GM18858 (cell line): ENCODE measurements at regions not wholly inside any gene's neighbourhood (a gene's known extent, or its start where the extent isn't known, plus 50 kb on each side); places are given as distances from the start of the nearest gene placed in this dataset.
"Not testable (repeated sequence)": the region's sequence is repeated elsewhere in the genome, so short reads cannot be mapped to it uniquely, and the experiment has no call there.

Experiments
- ATAC-seq: cut with Tn5 transposase; IDR thresholded peaks from one replicate; pipeline ENCODE4 v1.9.1; 2021; ENCODE audit not compliant: unreplicated experiment

DNA sequence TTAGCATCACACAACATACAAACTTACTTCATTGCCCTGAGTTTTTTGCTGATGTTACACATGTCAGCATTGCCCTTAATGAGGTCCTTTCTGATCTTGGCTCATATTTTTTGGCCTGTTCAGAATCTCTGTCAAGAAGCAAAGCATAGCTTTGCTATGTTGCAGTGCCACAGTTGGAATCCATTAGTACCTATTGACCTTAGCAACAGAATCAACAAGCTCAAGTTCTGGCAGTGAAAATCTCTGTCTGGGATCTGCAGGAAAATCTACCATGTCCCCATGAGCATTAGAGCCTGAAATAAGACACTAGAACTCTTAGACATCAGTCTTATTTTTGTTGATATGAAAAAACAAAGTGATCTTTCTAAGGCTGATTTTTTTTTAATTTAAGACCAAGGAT is 105.6 kb upstream of the FHL2 start:
- no peak for ATAC-seq

DNA sequence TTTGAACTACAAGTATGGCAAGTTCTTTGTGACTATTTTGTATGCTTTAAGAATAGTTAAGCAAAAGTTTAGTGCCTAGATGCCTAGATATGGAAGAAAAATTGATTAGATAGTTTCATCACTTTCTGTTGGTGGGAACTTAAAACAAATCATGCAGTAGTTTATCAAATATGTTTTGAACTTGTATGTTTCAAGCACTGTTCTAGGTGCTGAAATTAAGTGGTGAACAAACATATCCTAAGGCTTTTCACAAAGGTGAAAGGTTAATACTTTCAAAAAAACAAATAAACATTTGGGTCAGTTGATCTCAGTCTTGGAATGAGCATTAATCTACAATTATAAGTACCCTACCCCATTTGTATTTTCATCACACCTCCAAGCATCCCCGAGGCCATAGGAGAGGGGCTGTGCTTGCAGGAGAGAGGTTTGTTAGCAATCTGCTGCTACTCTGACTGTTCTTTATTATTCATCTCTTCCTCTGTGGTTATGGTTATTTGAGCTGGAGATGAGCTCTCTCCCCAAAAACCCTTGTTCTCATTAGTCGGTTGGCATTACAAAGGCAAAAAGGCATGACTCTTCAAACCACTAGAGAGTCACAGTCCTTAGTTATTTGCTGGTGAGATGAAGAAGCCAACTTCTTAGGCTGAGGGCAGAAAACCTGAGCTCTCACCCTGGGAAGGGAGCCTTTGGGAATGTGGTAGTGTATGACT is 103.9 kb upstream of the FHL2 start:
- ATAC-seq, result no peak

DNA sequence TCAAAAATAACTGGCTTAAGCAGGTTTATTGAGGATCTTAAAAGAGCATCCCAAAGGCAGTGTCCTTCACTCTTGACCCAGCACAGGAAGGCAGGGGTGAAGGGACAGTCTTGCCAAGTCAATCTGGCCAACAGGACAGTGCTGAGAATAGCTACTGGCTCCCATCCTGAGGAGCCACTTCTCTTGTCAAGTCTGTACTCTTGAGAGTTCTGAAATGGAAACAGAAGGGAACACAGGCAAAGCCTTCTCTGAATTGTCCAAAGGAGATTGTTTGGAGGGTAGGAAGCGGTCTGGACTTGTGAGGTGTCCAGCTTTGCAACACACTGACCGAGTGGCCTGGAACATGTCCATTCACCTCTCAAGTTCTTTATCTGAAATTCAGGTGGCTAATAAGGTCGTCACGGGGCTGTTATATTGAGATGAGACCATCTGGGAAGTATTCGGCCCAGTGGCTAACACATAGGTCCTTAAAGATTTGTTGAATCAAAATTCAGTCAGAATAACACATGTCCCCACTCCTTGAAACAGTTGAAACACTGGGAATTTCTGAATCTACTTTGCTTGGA is 99.5 kb upstream of the FHL2 start:
- ATAC-seq, result no peak

DNA sequence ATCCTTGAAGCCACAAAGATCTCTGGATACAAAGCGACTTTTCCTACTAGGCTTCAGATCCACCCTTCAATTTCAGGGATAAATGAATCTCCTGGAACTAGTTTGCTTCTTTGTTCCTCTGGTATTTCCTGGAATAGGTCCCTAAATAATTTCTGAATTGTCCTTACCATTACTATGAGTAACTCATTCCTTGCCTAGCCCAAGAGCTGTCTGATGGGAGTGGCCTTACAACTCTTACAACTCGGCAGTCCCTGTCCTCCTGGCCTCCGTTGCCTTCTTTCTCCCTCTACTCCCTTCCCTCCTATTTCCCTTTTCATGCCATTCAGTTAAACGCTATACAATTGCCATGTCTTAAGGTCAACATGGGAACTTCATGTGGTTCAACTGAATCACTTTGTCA is 98.2 kb upstream of the FHL2 start:
- no peak for ATAC-seq

DNA sequence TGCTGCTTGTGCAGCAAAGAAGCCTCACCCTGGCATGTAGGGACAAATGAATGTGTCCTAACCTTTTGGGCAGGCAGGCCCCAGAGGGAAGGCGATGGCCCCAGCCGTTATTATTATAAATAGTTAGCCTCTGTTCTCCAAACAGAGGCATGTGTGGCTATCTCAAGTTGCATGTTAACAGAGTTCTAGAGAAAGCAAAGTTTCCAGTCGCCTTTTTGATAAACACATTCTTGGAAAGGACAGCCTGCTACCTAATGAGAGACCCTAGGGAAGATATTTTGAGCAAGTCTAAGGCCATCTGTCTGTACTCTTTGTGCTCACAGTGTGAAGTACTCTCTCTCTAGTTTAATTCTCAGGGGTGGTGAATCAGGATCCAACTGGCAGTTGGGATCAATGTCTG is 97.4 kb upstream of the FHL2 start:
- ATAC-seq, result no peak

DNA sequence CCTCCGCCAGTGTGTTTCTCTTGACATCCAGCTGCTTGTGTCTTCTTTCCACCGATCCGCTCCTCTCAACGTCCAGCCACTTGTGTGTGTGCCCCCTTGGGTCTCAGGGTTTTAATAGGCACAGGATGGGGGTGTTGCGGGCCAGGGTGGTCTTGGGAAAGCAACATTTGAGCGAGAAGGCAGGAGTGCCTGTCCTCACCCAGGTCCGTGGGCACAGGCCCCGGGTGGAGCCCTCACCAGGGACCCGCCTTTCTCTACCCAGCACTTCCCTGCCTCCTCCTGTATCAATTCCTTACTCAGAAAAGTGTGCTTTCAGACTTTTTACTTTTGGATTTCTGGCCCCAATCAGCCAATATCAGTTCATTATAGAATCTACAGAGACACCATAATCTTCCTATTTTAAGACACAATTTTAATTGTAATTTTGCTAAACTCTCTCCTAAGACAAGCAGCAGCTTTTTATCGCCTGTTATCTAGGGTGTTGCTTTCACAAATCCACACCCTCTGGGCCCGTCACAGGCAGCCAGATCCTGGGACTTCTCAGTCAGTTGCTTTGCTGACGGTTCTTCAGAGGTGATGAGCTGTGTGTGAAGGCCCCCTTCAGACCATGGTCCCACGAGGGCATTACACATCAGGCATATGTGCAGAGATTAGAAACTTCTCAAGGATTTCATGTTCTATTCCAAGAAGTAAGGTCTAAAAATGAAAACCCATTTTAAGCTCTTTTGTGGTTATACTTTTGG is 96.0 kb upstream of the FHL2 start:
- no peak for ATAC-seq

DNA sequence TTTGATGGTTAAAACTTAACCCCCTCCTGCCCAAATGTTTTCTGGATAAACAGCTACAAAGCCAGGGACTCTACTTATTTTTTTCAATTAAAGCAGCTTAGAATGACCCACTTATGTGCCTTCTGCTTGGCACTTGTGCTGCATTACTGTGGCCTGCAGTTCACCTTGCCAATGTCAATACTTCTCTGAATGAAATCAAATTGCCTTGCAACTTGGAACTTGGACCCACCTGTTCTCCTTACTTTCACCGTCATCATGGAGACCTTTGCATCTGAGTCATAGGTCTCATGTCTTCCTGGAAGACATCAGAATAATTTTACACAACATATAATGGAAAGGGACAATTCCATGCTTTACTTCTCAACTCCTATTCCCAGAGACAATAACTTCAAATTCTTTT is 92.1 kb upstream of the FHL2 start:
- no peak for ATAC-seq

DNA sequence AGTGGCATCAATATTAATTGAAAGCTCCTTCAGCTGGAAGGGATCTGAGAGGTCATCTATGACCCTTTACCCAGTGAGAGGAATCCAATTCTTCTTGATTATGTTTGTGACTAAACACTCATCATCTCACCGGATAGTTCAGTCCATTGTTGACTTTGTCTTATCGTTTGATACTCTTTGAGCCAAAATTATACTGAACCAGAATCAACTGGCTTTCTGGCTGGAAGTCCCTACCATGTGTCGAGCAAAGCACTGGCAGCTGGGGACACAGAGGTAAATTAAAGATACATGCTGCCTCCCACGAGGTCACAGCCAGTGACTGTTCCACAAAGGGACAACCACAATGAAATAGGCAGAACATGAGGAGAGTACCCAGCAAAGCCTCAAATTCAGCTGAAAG is 91.4 kb upstream of the FHL2 start:
- ATAC-seq, result no peak

DNA sequence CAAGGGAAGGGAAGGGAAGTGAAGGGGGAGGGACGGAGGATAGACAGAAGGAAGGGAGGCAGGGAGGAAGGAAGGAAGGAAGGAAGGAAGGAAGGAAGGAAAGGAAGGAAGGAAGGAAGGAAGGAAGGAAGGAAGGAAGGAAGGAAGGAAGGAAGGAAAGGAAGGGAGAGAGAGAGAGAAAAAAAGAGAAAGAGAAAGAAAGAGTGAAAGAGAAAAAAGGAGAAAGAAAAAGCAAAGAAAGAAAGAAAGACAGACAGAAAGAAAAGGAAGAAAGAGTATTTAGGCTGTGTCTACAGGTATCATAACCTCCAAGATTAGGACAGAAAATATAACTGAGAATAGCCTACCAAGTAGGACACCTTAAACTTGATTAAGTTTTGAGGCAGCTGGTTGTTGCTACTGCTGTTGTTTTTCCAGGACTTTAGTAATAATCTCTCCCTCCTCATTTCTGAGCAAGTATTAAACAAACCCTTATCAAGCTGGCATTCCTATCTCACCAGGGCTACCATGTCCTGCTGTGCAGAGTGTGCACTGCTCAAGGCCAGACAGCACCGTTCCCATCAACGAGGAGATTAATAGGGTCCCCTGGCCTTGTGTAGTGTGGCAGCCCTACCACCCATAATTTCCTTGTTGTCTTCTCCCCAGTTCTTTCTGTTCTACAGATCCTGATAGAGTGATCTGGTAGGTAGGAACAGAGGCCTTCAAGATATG is 90.5 kb upstream of the FHL2 start:
- no peak for ATAC-seq

DNA sequence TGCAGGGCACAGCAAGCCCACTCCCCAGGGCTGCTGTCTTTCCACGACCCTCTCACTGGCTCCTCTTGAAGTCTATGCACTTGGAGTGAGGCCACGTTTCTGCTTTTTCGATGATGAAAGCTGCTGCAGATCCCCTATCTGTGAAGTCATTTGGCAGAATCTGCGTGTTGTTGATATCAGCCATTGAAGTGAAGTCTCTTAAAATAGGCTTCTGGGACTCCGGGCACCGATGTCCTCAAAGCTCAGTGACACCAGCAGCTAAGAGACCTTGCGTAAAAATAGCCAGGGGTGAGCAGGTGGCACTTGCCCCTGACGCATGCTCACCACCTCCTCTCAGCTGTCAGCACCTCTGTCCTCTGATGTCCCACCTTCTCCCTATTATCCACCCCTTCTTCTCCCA is 89.4 kb upstream of the FHL2 start:
- ATAC-seq, result no peak

DNA sequence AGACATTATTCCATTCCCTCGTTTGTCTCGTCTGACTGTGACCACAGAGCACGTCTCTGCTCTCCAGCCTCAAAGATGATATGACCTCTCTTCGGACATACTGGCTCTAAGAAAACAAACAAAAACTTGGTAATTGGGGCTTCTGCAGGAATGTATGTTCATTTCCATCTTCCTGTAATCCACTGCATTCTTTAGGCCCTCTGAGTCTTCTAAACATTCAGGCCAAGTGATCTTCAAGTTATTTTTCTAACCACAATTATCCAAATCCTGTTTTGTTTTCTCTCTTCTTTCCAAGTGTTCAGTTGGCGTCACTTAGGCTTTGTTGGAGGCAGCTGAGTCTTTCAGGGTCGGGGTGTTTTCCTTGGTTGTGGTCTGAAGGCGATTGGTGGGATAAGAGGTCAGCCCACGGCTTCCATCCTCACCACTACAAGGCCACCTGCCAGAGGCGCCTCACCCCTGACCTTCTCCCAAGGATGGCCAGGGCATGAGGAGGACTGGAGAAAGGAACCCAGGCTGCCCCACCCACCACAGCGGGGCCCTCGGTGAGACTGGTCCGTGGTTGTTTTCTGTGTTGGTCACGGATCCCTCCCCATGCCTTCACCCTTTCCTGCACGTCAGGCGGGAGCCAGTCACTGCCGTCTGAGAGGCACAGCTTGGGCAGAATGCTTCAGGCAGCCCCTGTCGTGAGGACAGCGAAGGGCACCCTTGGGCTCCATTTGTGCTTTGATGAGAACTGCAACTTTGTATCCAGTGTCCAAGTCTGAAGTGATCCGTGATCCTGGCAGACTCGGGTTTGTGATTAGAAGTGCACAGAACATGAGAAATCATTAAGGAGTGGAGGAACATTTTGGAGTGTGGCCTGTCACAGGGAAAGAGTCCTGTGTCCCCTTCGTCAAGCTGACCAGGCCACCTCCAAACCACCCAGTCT is 88.6 kb upstream of the FHL2 start:
- ATAC-seq, result no peak

DNA sequence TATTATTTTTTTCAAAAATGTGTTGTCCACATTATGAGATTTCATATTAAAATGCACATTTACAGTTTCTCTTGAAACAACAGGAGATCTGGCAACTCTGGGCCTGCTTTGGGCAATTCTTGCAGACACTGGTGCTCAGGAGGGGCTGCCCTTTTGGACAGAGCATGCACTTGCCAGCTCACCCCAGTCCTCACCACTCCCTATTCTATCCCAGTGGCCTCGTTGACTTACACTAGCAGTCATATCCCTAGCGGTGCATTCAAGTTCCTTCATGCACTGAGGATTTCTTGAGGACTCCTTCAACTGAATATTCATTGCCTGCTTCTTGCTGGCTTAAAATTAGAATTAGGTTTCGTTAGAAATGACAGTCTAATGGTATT is 87.9 kb upstream of the FHL2 start:
- ATAC-seq, result no peak

DNA sequence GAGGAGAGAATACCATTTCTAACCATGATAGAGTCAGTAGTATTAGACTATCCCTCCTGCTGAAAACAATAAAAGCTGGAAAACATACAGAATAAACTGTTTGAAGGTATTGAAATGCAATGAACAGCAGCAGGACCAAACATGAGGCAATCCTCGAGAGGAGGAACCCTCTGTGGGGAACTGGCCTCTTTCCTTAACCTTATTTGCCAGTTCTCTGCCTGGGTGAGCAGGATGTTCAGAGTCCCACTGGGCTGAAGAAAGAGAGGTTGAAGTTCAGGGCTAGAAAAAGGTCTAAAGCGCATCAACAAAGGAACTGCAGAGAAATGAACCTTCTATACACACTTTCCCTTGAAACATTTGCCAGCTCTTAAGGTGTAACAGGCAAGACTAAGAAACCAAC is 79.8 kb upstream of the FHL2 start:
- no peak for ATAC-seq

DNA sequence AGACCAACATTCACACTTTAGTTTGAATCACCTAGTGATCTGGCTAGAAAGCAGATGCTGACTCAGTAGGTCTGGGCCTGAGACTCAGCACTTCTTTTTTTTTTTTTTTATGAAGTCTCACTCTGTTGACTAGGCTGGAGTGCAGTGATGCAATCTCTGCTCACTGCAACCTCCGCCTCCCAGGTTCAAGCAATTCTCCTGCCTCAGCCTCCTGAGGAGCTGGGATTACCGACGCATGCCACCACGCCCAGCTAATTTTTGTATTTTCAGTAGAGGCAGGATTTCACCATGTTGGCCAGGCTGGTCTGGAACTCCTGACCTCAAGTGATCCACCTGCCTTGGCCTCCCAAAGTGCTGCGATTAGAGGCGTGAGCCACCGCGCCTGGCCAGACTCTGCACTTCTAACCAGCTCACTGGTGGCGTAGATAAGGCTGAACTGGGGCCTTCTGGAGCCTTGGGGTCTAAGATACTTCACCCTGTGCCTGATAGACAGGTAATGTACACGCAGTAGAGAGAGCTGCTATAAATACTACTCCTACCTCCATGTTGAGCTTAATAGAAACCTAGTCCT is 78.3 kb upstream of the FHL2 start:
- ATAC-seq, result not testable (repeated sequence)

DNA sequence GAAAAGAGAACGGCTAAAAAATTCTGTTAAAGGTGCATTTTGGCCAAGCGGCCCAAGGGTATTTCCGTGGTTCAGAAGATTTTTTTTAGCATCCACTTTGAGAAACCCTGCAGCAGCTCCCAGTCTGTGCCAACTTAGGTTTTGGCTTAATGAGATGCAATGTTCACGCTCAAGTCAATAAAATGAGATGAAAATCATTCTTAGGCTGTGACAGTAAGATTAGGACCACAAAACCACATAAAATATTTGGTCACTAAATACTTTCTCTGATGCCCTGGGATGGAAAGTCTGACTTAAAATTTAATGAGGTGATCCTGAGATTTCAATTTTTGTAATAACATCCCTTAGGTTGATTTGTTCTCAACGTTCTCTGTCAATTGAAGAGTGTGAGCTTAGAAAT is 74.2 kb upstream of the FHL2 start:
- no peak for ATAC-seq

DNA sequence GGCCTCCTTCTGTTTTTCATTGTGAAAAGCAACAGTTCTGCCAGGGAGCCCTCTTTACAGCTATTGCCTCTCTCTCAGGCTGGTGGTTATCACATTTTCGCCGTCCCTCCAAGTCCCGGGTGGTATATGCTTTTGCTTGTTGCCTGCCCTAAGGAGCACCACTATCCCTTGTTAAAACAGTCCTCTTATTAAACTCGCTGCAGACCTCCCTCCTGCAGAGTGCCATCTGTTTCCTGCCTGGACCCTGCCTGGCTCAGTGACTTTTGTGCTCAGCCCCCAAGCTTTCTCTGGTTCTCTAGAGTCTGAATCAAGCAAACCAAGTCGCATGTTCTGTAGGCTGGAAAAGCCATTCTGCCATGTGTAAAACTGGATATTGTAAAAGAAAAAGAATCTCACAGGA is 72.1 kb upstream of the FHL2 start:
- ATAC-seq, result no peak

DNA sequence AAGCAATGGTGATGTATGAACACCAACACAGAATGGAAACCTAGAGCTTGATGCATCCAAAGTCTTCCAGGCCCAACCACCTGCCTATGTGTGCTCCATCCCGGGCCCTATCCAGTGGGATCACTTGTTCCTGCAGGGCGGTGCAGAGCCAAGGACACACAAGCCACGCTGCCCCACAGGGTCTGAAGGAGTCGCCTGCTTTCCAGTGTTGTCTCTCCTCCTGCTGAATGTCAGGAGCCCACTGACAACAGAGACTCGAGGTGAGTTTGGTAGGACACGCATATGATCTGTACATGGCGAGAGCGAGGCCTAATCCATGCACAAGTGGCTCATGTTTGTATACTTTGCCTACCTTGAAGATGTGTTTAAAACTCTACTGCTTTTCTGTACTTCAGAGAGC is 70.9 kb upstream of the FHL2 start:
- ATAC-seq, result no peak

DNA sequence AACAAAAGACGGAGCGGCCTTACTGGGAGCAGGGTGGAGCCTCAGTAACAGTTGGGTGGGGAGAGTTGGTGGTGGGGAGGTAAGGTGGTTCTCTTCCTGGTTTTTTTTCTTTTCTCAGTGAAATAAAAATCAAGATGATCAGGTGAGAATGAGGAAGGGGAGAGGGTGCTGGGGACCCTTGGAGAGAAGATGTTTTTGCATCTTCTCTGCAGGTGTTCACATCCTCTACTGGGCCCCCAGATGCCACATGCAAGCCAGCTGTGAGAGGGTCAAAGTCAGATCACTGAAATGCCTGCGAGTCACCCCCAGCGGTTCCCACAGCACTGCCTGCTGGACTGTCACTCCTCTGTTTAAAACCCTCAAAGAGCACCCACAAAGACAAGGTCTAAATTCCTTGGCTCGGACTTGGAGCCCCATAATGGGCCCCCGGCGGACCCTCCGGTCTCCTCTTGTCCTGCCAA is 69.8 kb upstream of the FHL2 start:
- ATAC-seq, result no peak

DNA sequence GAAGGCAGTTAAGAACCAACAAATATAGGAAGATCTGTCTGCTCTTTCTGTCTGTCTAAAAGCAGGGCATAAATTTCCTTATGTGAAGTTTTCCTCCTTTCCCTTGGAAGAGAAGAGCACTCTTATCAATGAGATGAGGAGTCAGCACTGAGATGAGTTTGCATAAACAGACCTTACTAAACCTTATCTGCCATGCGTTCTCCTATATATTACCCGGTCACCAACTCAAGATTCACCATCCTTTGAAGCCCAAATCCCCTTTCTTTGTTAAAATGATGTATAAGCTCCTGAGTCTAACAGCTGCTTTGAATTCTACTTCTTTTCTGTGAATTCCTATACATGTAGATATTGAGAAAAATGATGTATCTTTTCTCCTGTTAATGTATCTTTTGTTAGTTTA is 65.5 kb upstream of the FHL2 start:
- no peak for ATAC-seq

DNA sequence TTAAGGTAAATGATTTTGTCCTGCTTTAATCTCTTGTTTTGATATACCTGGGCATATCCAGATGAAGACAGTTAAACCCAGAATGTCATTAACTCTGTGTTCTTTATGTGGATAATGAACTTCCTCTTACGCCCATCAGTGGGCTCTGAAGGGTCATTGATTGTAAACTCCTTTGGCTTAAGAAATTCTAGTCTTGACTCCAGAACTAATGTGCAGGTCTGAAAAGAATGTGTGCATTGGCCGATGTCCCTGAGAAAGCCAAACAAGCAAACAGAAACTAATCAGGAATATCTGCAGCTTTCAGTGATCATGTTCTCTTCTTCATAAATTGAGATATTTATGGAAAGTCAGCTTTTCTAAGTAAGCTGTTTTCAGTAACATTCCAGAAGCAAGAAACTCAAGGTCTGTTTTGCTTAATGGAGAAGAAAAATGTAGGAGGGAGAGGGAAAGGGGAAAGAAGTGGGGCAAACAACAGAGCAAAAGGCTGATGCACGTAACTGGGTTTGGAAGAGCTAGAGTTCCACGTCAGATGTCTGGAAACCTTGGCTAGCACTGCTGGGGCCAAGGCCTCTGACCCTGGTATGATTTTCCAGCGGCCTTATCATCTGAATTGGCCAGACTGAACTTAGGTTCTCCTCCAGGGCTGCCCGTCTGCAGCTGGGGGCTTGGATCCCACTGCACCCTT is 61.3 kb upstream of the FHL2 start:
- no peak for ATAC-seq
